ENCODE measurements at regions not wholly inside any gene's neighbourhood (a gene's known extent, or its start where the extent isn't known, plus 50 kb on each side); places are given as distances from the start of the nearest gene placed in this dataset.

DNA sequence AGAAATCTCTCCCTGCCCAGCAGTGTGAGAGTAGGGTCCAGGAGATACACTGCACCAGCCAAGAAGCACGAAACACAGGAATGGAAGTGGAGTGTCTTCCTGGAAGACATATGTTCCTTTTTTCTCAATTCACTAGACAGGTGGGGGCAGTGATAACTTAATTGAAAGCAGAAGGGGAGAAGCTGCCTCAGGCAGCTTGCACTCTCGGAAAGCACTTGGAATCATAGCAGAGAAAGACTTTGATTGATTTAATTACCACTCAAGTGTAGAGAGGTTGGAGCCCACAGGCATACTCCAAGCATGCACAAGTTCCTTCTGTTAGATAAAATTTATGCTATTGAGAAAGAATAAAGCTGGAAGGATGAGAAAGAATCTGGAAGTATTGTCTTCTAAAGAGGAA, 249.4 kb downstream of the SLITRK6 start:
- no peak for TF ChIP-seq POLR2A (IDR thresholded peaks at IDR 0.05)
- TF ChIP-seq, protein P1, sequence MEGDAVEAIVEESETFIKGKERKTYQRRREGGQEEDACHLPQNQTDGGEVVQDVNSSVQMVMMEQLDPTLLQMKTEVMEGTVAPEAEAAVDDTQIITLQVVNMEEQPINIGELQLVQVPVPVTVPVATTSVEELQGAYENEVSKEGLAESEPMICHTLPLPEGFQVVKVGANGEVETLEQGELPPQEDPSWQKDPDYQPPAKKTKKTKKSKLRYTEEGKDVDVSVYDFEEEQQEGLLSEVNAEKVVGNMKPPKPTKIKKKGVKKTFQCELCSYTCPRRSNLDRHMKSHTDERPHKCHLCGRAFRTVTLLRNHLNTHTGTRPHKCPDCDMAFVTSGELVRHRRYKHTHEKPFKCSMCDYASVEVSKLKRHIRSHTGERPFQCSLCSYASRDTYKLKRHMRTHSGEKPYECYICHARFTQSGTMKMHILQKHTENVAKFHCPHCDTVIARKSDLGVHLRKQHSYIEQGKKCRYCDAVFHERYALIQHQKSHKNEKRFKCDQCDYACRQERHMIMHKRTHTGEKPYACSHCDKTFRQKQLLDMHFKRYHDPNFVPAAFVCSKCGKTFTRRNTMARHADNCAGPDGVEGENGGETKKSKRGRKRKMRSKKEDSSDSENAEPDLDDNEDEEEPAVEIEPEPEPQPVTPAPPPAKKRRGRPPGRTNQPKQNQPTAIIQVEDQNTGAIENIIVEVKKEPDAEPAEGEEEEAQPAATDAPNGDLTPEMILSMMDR (IDR thresholded peaks at IDR 0.05) = no peak

All from adrenal gland (tissue), 5 donors.